NOMO-1 treated with dmso at 0.1 percent for 144 hours (cell line): ENCODE measurements at regions not wholly inside any gene's neighbourhood (a gene's known extent, or its start where the extent isn't known, plus 50 kb on each side); places are given as distances from the start of the nearest gene placed in this dataset.

ENCODE experiments used
- DNase-seq: peaks from one replicate; lab custom pipeline; 2025; ENCODE audit not compliant: unreplicated experiment; lab: John Stamatoyannopoulos, UW

- no peak for DNase-seq
Observed at GRCh38 chr21:35337573-35337972, 288.5 kb upstream of the RUNX1 start.

- DNase-seq: no peak
Observed at GRCh38 chr21:35336534-35336933, 287.4 kb upstream of the RUNX1 start.

- no peak for DNase-seq
Observed at GRCh38 chr21:35335951-35336446, 286.9 kb upstream of the RUNX1 start.

- DNase-seq: no peak
Observed at GRCh38 chr21:35333831-35334618, 284.9 kb upstream of the RUNX1 start.

GRCh38 chr21:35332841-35333426 is 283.8 kb upstream of the RUNX1 start:
- no peak for DNase-seq

- no peak for DNase-seq
Observed at GRCh38 chr21:35329940-35330660, 281.0 kb upstream of the RUNX1 start.

- DNase-seq: no peak
Observed at GRCh38 chr21:35328856-35329455, 279.9 kb upstream of the RUNX1 start.

GRCh38 chr21:35326677-35327076 is 277.6 kb upstream of the RUNX1 start:
- no peak for DNase-seq

GRCh38 chr21:35325953-35326352 is 276.9 kb upstream of the RUNX1 start:
- DNase-seq: no peak

GRCh38 chr21:35324372-35325220 is 275.5 kb upstream of the RUNX1 start:
- no peak for DNase-seq

- DNase-seq: no peak
Observed at GRCh38 chr21:35323947-35324346, 274.8 kb upstream of the RUNX1 start.

GRCh38 chr21:35321322-35322200 is 272.5 kb upstream of the RUNX1 start:
- DNase-seq: no peak

- no peak for DNase-seq
Observed at GRCh38 chr21:35319684-35320283, 270.7 kb upstream of the RUNX1 start.

- DNase-seq: no peak
Observed at GRCh38 chr21:35316933-35317332, 267.8 kb upstream of the RUNX1 start.

GRCh38 chr21:35316456-35316855 is 267.4 kb upstream of the RUNX1 start:
- no peak for DNase-seq

- DNase-seq: no peak
Observed at GRCh38 chr21:35314857-35315582, 265.9 kb upstream of the RUNX1 start.

- no peak for DNase-seq
Observed at GRCh38 chr21:35311985-35312384, 262.9 kb upstream of the RUNX1 start.

- DNase-seq: no peak
Observed at GRCh38 chr21:35309316-35309715, 260.2 kb upstream of the RUNX1 start.

- DNase-seq: no peak
Observed at GRCh38 chr21:35303085-35303484, 254.0 kb upstream of the RUNX1 start.
